ENCODE measurements at regions not wholly inside any gene's neighbourhood (a gene's known extent, or its start where the extent isn't known, plus 50 kb on each side); places are given as distances from the start of the nearest gene placed in this dataset.

- H4K20me1 ChIP-seq (ENCODE audit: insufficient read depth, poor library complexity, severe bottlenecking) = no peaks in the 10 kb centered on the region
- no peaks in the 10 kb centered on the region for H3K9me3 ChIP-seq (ENCODE audit: low read depth)
- 65% methylated on average over 1 of the region's 1 CpG for WGBS (ENCODE audit: low lambda C conversion rate, missing lambda C conversion rate)
- no peaks in the 10 kb centered on the region for H3K9me2 ChIP-seq (replicated peaks; ENCODE audit: insufficient read depth)
- no peaks in the 10 kb centered on the region for H3K79me2 ChIP-seq
- H3K4me2 ChIP-seq = no peak overlapping the region
- no peak overlapping the region for H3K4me3 ChIP-seq
- H2AFZ ChIP-seq = no peak overlapping the region
- H3K27ac ChIP-seq = no peak overlapping the region
- H3K4me1 ChIP-seq (ENCODE audit: insufficient read depth) = peaks cover 5% of the 10 kb centered on the region
- DNase-seq (ENCODE audit: low spot score) = no peak
- H3K36me3 ChIP-seq (replicated peaks; ENCODE audit: insufficient read depth, low read depth) = no peaks in the 10 kb centered on the region
- no peak for TF ChIP-seq EZH2phosphoT487 (IDR thresholded peaks at IDR 0.05; ENCODE audit: low read depth, severe bottlenecking, unreplicated experiment)
- TF ChIP-seq, protein P1, sequence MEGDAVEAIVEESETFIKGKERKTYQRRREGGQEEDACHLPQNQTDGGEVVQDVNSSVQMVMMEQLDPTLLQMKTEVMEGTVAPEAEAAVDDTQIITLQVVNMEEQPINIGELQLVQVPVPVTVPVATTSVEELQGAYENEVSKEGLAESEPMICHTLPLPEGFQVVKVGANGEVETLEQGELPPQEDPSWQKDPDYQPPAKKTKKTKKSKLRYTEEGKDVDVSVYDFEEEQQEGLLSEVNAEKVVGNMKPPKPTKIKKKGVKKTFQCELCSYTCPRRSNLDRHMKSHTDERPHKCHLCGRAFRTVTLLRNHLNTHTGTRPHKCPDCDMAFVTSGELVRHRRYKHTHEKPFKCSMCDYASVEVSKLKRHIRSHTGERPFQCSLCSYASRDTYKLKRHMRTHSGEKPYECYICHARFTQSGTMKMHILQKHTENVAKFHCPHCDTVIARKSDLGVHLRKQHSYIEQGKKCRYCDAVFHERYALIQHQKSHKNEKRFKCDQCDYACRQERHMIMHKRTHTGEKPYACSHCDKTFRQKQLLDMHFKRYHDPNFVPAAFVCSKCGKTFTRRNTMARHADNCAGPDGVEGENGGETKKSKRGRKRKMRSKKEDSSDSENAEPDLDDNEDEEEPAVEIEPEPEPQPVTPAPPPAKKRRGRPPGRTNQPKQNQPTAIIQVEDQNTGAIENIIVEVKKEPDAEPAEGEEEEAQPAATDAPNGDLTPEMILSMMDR (IDR thresholded peaks at IDR 0.05; ENCODE audit: poor library complexity) = no peak
- no peak for TF ChIP-seq EZH2 (IDR thresholded peaks at IDR 0.05; ENCODE audit: borderline replicate concordance)
- H3K27me3 ChIP-seq = no peaks in the 10 kb centered on the region
Observed at GRCh38 chr16:64394061-64394460, 727.8 kb downstream of the CDH11 start.

DNA sequence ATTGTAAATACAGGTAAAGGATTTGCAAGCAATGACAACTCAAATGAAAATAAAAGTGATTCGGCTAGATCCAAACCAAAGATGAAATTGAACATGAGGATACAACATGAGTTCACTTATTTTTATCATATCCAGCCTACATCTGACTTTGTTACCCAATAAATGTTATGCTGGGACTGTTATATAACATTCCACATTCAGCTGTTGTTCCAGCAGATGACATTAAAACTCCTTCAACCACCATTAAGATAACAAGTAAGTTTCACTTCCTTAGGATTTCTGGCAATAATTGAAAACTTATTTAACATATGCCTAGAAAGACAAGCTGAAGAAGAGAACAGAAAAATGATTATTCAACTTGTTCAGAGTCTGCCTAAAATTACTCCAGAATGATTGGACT is 729.4 kb downstream of the CDH11 start:
- H3K4me2 ChIP-seq = no peak overlapping the region
- no peaks in the 10 kb centered on the region for H3K9me3 ChIP-seq (ENCODE audit: low read depth)
- no peaks in the 10 kb centered on the region for H3K27me3 ChIP-seq
- H4K20me1 ChIP-seq (ENCODE audit: insufficient read depth, poor library complexity, severe bottlenecking) = no peaks in the 10 kb centered on the region
- H3K27ac ChIP-seq = no peak overlapping the region
- no peaks in the 10 kb centered on the region for H3K9me2 ChIP-seq (replicated peaks; ENCODE audit: insufficient read depth)
- WGBS (ENCODE audit: low lambda C conversion rate, missing lambda C conversion rate) = 73% methylated on average over 1 of the region's 1 CpG
- peaks cover 5% of the 10 kb centered on the region for H3K4me1 ChIP-seq (ENCODE audit: insufficient read depth)
- DNase-seq (ENCODE audit: low spot score) = no peak
- no peak overlapping the region for H3K4me3 ChIP-seq
- H3K79me2 ChIP-seq = no peaks in the 10 kb centered on the region
- TF ChIP-seq, protein P1 (IDR thresholded peaks at IDR 0.05; ENCODE audit: poor library complexity) = no peak
- TF ChIP-seq EZH2 (IDR thresholded peaks at IDR 0.05; ENCODE audit: borderline replicate concordance) (no peak), EZH2phosphoT487 (IDR thresholded peaks at IDR 0.05; ENCODE audit: low read depth, severe bottlenecking, unreplicated experiment) (no peak)
- H3K36me3 ChIP-seq (replicated peaks; ENCODE audit: insufficient read depth, low read depth) = no peaks in the 10 kb centered on the region
- H2AFZ ChIP-seq = no peak overlapping the region

GRCh38 chr16:64391063-64391600 is 730.7 kb downstream of the CDH11 start:
- 68% methylated on average over 4 of the region's 4 CpGs for whole genome bisulfite sequencing (ENCODE audit: low lambda C conversion rate, missing lambda C conversion rate)
- no peaks in the 10 kb centered on the region for H3K79me2 ChIP-seq
- H3K27ac ChIP-seq = peak overlapping the region; percentile 51

More at GRCh38 chr16:64391063-64391600, 730.7 kb downstream of the CDH11 start:
- no peak overlapping the region for H3K4me3 ChIP-seq
- H3K4me2 ChIP-seq = peak overlapping the region; percentile 41
- H2AFZ ChIP-seq = peak overlapping the region; percentile 35
- no peak for DNase-seq (ENCODE audit: low spot score)
- H3K9me3 ChIP-seq (ENCODE audit: low read depth) = no peaks in the 10 kb centered on the region
- no peaks in the 10 kb centered on the region for H3K9me2 ChIP-seq (replicated peaks; ENCODE audit: insufficient read depth)
- no peaks in the 10 kb centered on the region for H3K36me3 ChIP-seq (replicated peaks; ENCODE audit: insufficient read depth, low read depth)
- no peaks in the 10 kb centered on the region for H4K20me1 ChIP-seq (ENCODE audit: insufficient read depth, poor library complexity, severe bottlenecking)
- no peaks in the 10 kb centered on the region for H3K27me3 ChIP-seq
- H3K4me1 ChIP-seq (ENCODE audit: insufficient read depth) = peaks cover 5% of the 10 kb centered on the region
- TF ChIP-seq EZH2phosphoT487 (IDR thresholded peaks at IDR 0.05; ENCODE audit: low read depth, severe bottlenecking, unreplicated experiment) (no peak), EZH2 (IDR thresholded peaks at IDR 0.05; ENCODE audit: borderline replicate concordance) (no peak)
- TF ChIP-seq, protein P1 (IDR thresholded peaks at IDR 0.05; ENCODE audit: poor library complexity) = no peak
